Activated CD8-positive, alpha-beta memory T cell treated with anti-CD3 and anti-CD28 coated beads, Interleukin-2, amount 10 ng/mL, durations not matched to agents 7 days and 5 days (primary cell): ENCODE measurements at regions not wholly inside any gene's neighbourhood (a gene's known extent, or its start where the extent isn't known, plus 50 kb on each side); places are given as distances from the start of the nearest gene placed in this dataset.

ENCODE experiments used
- ATAC-seq: fragments of 150-1000 bp; cut with Tn5 transposase; one replicate; pipeline ENCODE4 v1.10.0; 2021; ENCODE audit warnings: moderate library complexity
- CTCF ChIA-PET: fragments of 350-600 bp; sonication (Branson Sonifier 250); formaldehyde crosslinking; loops from one replicate; lab custom pipeline; 2021; ENCODE audit warnings: antibody characterized with exemption; lab: Charles Lee
- DNase-seq: peaks from one replicate; pipeline ENCODE4 v3.0.0-alpha.2; 2020
- H3K27ac Mint-ChIP-seq: one replicate; pipeline ENCODE4 v1.8.0; 2021; ENCODE audit warnings: mild to moderate bottlenecking, mixed read lengths
- H3K27me3 Mint-ChIP-seq: one replicate; pipeline ENCODE4 v1.8.0; 2021; ENCODE audit warnings: mixed read lengths
- H3K36me3 Mint-ChIP-seq: one replicate; pipeline ENCODE4 v1.8.0; 2021; ENCODE audit warnings: mild to moderate bottlenecking, mixed read lengths
- H3K4me1 Mint-ChIP-seq: one replicate; pipeline ENCODE4 v1.8.0; 2021; ENCODE audit warnings: mixed read lengths
- H3K4me3 Mint-ChIP-seq: one replicate; pipeline ENCODE4 v1.8.0; 2021; ENCODE audit warnings: mild to moderate bottlenecking, moderate library complexity, mixed read lengths
- H3K9me3 Mint-ChIP-seq: one replicate; pipeline ENCODE4 v1.8.0; 2022; ENCODE audit warnings: low read depth, mixed read lengths

DNA sequence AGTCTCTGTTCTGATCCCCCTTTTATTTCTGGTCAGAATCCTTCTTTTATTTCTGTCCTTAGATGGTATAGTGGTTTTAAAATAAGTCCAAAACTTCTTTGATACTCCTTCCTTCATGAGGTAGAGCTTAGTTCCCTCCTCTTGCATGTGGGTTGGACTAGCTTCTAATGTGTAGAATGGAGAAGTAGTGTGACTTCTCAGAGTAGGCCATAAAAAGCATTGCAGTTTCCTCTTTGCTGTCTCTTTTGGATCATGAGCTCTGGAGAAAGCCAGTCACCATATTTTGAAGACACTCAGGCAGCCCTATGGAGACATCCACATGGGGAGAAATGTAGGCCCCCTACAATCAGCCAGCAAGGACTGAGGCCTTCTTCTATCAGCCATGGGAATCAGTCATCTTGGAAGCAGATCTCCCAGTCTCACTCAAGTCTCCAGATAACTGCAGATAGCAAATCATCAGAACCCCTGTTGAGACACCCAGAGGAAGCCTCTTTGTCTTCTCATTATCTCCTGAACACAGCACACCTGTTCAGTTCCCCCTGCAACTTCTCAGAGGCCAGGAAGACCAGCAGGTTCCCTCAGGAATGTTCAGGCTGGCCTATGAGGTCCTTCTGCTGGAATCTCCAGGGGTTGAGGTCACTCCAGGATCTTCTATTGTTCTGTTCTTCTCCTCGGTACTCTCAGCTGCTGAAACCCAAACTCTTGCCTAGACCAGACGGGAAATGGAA lies 511.9 kb upstream of the ZMIZ1 start:
- H3K4me1 Mint-ChIP-seq, result no peaks in the 10 kb centered on the region
- peaks cover 12% of the 10 kb centered on the region for H3K27me3 Mint-ChIP-seq
- no peaks in the 10 kb centered on the region for H3K36me3 Mint-ChIP-seq
- ATAC-seq (no peak), DNase-seq (no peak)
- CTCF ChIA-PET, result no interaction called here
- H3K4me3 Mint-ChIP-seq, result no peak overlapping the region
- no peak overlapping the region for H3K27ac Mint-ChIP-seq
- H3K9me3 Mint-ChIP-seq, result no peaks in the 10 kb centered on the region

GRCh38 chr10:78557433-78557925 lies 511.3 kb upstream of the ZMIZ1 start:
- DNase-seq (no peak), ATAC-seq (no peak)
- H3K27ac Mint-ChIP-seq, result no peak overlapping the region
- no peak overlapping the region for H3K4me3 Mint-ChIP-seq
- H3K4me1 Mint-ChIP-seq, result no peaks in the 10 kb centered on the region
- no peaks in the 10 kb centered on the region for H3K9me3 Mint-ChIP-seq
- peaks cover 17% of the 10 kb centered on the region for H3K27me3 Mint-ChIP-seq
- CTCF ChIA-PET, result no interaction called here
- H3K36me3 Mint-ChIP-seq, result no peaks in the 10 kb centered on the region

- DNase-seq (no peak), ATAC-seq (no peak)
- Mint-ChIP-seq H3K4me3 (no peak overlapping the region), H3K4me1 (no peaks in the 10 kb centered on the region), H3K36me3 (no peaks in the 10 kb centered on the region), H3K27ac (no peak overlapping the region), H3K9me3 (no peaks in the 10 kb centered on the region), H3K27me3 (peaks cover 17% of the 10 kb centered on the region)
- CTCF ChIA-PET, result interaction anchor here (0.6 to 1.1 kb wide), 2 partner anchors 10 to 530 kb away, joined by 3 to 4 read pairs; partner anchors contain the start of gene POLR3A
Measured at GRCh38 chr10:78559661-78560340, 509.0 kb upstream of the ZMIZ1 start.

DNA sequence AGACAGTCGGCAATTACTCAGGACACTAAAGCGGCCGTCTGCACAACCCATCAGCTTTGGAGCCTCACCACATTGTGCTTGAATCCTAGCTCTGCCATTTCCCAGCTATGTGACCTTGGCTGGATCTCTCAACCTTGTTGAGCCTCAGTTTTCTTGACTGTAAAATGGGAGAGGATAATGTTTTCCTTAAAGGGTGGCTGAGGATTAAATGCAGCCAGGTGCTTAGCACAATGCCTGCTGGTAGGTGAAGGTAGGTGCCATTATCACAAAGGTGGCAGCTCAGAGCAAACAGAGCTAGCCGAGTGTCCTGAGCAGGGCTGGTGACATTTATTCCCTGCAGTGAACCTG lies 508.5 kb upstream of the ZMIZ1 start:
- CTCF ChIA-PET, result interaction anchor here (0.6 to 1.1 kb wide), 2 partner anchors 11 to 531 kb away, joined by 3 to 4 read pairs; partner anchors contain the start of gene POLR3A
- no peaks in the 10 kb centered on the region for H3K4me1 Mint-ChIP-seq
- no peak for ATAC-seq

GRCh38 chr10:78563314-78563713 lies 505.5 kb upstream of the ZMIZ1 start:
- ATAC-seq (no peak), DNase-seq (no peak)
- H3K9me3 Mint-ChIP-seq, result no peaks in the 10 kb centered on the region
- peaks cover 13% of the 10 kb centered on the region for H3K27me3 Mint-ChIP-seq
- CTCF ChIA-PET, result no interaction called here
- no peaks in the 10 kb centered on the region for H3K36me3 Mint-ChIP-seq
- H3K4me3 Mint-ChIP-seq, result no peak overlapping the region
- H3K27ac Mint-ChIP-seq, result no peak overlapping the region
- H3K4me1 Mint-ChIP-seq, result no peaks in the 10 kb centered on the region

More for the DNA sequence above, 508.5 kb upstream of the ZMIZ1 start:
- DNase-seq, result no peak
- peaks cover 20% of the 10 kb centered on the region for H3K27me3 Mint-ChIP-seq
- H3K36me3 Mint-ChIP-seq, result no peaks in the 10 kb centered on the region
- H3K27ac Mint-ChIP-seq, result no peak overlapping the region
- H3K4me3 Mint-ChIP-seq, result no peak overlapping the region
- no peaks in the 10 kb centered on the region for H3K9me3 Mint-ChIP-seq

DNA sequence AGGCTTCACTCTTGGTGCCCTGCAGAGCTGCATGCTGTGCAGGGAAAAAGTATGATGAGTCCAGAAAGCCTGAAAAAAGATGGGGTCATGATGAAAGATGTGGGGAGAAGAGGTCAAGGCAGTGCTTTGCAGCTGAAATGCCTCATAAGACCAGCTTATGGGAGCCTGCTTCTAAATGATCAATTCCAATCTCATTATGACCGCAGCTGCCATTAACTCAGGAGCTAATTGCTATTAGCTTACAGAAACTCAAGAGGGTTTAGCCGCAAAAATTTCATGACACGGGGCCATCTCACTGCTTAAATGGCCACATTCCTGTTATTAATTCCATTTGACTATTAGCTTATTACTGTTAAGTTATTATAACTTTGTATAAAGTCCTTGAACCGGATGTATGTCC lies 502.9 kb upstream of the ZMIZ1 start:
- H3K27ac Mint-ChIP-seq, result no peak overlapping the region
- no peaks in the 10 kb centered on the region for H3K9me3 Mint-ChIP-seq
- H3K4me3 Mint-ChIP-seq, result no peak overlapping the region
- H3K27me3 Mint-ChIP-seq, result peaks cover 13% of the 10 kb centered on the region
- CTCF ChIA-PET, result no interaction called here
- no peaks in the 10 kb centered on the region for H3K4me1 Mint-ChIP-seq
- ATAC-seq, result no peak
- no peak for DNase-seq
- H3K36me3 Mint-ChIP-seq, result no peaks in the 10 kb centered on the region

DNA sequence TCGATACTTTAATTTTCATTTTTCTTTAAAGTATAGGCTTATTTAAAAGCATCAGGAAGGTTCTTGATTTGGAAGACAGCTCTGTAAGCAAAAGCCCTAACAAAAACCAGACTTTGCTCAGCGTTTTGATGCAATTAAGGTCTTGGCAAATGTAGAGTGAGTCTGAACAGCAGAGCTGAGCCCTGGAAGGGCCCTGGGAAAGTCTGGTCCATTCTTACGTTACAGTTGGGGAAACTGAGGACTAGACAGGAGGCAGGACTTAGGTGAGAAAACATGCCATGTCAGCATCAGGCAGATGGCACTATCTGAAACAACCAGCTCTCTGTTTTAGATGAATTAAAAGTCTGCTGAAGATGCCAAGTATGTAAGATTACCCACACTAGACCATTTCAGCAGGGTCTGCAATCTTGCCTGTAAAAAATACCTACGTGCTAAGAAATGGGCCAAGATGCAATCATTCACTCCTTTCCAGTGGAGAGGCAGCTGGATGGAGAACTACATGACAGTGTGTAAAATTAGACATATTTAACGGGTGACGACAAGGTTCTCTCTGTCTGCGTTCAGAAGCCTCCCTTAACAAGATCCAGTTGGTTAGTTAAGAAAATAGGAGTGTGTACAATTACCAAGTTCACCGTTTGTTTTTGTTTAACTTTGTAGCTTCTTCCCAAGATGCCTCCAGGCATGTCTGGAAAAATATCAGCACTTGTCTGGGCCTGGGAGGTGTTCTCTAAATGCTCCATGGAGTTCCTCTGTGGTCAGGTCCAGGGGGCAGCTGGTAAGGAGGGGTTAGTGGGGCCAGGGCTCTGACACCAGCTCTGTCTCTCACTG lies 502.3 kb upstream of the ZMIZ1 start:
- no peak overlapping the region for H3K4me3 Mint-ChIP-seq
- no peak for ATAC-seq
- no peak for DNase-seq
- peaks cover 13% of the 10 kb centered on the region for H3K27me3 Mint-ChIP-seq
- H3K9me3 Mint-ChIP-seq, result no peaks in the 10 kb centered on the region
- no peaks in the 10 kb centered on the region for H3K4me1 Mint-ChIP-seq
- no peaks in the 10 kb centered on the region for H3K36me3 Mint-ChIP-seq
- CTCF ChIA-PET, result no interaction called here
- no peak overlapping the region for H3K27ac Mint-ChIP-seq

DNA sequence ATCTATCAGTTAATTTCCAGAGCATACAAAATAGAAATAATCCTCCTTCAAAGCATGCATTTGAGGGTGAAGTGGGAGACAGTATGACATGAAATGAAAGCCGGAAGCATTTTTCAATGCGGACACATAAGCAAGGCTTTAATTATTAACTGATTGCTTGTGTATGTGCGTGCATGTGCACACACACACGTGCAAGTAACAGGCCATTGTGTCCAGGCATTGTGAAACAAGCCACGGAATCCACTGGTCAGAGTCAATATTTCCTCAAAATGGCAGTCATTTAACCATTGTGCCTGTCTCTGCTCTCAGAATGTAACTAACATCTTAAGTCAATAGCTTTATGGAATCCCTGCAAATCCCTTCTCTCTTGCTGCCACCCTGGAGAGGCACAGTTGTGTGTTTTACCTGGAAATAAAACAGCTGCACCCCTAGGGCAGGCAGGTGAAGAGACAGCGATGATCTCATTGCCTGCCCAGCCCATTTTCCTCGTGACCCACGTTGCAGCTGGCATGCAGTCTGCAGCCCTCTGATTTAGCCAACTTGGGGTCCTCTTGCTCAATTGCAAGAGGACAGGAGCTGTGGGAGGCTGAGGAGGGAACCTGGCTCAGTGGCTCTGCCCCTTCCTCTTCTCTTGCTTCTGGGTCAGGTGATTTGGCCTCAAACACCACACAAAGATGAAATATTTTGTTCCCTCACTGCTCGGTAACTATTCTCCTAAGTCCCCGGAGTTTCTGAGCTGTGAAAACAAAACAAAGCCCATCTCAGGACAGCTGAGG lies 500.9 kb upstream of the ZMIZ1 start:
- no peak overlapping the region for H3K27ac Mint-ChIP-seq
- no peaks in the 10 kb centered on the region for H3K9me3 Mint-ChIP-seq
- peaks cover 7% of the 10 kb centered on the region for H3K27me3 Mint-ChIP-seq
- H3K4me1 Mint-ChIP-seq, result no peaks in the 10 kb centered on the region
- H3K36me3 Mint-ChIP-seq, result no peaks in the 10 kb centered on the region
- ATAC-seq (no peak), DNase-seq (no peak)
- no peak overlapping the region for H3K4me3 Mint-ChIP-seq
- CTCF ChIA-PET, result no interaction called here

- Mint-ChIP-seq H3K9me3 (no peaks in the 10 kb centered on the region), H3K27me3 (peaks cover 7% of the 10 kb centered on the region), H3K27ac (no peak overlapping the region), H3K36me3 (no peaks in the 10 kb centered on the region), H3K4me1 (no peaks in the 10 kb centered on the region), H3K4me3 (no peak overlapping the region)
- ATAC-seq, result no peak
- CTCF ChIA-PET, result no interaction called here
- no peak for DNase-seq
Measured at GRCh38 chr10:78568620-78569019, 500.1 kb upstream of the ZMIZ1 start.

DNA sequence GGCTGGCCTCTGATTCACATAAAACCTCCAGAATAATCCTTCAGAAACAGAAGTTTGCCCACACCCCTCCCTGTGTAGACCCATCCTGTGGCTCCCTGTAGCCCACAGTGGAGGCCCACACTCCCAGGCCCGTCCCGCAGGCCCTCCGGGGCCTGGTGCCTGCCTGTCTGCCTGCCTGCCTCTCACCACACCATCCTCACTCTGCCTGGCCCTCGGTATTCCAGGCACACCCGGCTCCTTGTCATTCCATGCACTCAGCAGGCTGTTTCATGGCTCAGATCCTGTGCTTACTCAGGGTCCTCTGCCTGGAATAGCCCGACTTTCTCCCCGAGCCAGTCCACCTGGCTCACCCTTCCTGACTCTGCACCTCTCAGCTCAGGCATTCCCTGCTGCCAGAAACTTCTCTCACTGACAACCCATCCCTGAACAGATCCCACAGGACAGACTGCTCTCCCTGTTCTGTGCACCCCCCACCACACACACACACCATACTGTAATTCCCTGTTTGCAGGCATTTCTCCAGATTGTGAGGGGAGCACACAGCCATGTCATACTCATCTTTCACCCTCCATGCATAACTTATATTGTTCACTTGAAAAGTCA lies 498.0 kb upstream of the ZMIZ1 start:
- Mint-ChIP-seq H3K4me3 (no peak overlapping the region), H3K4me1 (no peaks in the 10 kb centered on the region), H3K36me3 (no peaks in the 10 kb centered on the region), H3K27ac (no peak overlapping the region), H3K27me3 (peaks cover 3% of the 10 kb centered on the region), H3K9me3 (no peaks in the 10 kb centered on the region)
- CTCF ChIA-PET, result no interaction called here
- ATAC-seq (no peak), DNase-seq (no peak)

DNA sequence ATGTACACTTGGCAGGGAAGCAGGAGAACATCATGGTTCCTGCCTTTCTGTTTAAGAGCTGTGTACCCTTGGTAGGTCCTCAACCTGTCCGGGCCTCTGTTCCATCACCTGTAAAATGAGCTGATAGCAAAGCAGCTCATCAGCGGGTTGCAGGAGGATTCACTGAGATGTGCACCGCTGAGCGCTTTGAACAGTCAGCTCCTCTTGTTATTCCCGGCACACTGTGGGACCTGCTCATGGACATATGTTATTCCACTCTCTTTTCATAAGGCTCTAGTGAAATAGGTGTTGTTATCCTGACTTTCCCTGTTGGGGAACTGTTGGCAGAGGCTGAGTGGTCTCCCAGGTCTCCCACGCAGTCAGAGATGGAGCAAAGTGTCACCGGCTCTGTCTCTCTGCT lies 497.5 kb upstream of the ZMIZ1 start:
- Mint-ChIP-seq H3K9me3 (no peaks in the 10 kb centered on the region), H3K27me3 (peaks cover 3% of the 10 kb centered on the region), H3K4me1 (no peaks in the 10 kb centered on the region), H3K4me3 (no peak overlapping the region), H3K36me3 (no peaks in the 10 kb centered on the region), H3K27ac (no peak overlapping the region)
- no peak for ATAC-seq
- no peak for DNase-seq
- CTCF ChIA-PET, result no interaction called here

DNA sequence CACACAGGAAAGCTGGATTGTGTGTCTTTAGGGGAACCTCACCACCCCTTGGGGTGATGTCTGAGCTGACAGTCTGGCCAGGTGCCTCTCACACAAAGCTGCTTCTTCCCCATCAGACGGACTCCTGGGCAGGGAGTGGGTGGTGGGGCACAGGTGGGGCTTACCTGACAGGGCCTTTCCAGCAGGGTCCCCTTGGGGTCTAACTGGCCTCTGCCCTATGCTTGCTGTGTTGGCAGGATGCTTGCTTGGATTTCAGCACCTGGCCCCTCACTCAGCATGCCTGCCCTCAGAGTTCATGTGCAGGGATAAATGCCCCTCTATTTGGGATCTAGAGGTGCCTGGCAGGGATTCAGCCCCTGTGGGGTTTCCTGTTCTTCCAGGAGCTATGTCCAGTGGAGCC lies 496.9 kb upstream of the ZMIZ1 start:
- ATAC-seq, result no peak
- no peak for DNase-seq
- no peak overlapping the region for H3K27ac Mint-ChIP-seq
- no peaks in the 10 kb centered on the region for H3K9me3 Mint-ChIP-seq
- CTCF ChIA-PET, result no interaction called here
- no peaks in the 10 kb centered on the region for H3K36me3 Mint-ChIP-seq
- H3K4me3 Mint-ChIP-seq, result no peak overlapping the region
- no peaks in the 10 kb centered on the region for H3K4me1 Mint-ChIP-seq
- H3K27me3 Mint-ChIP-seq, result peaks cover 3% of the 10 kb centered on the region

DNA sequence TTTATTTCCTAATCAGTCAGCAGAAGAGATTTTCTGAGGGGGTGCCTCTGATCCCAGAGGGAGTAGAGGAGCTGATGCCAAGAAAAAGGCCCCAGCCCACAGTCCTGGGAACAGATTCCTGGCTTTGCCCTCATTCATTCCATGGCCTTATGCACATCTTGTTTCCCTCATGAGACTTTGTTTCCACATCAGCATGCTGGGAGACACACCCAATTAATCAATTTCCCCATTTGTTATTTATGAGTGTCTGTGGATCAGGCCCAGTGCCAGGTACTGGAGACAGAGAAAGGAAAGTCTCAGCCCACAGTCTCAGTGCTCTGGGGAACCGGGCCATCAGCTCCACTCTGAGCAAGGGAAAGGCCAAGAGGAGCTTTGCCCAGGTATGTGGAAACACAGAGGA lies 496.2 kb upstream of the ZMIZ1 start:
- H3K27ac Mint-ChIP-seq, result no peak overlapping the region
- ATAC-seq (no peak), DNase-seq (no peak)
- H3K4me3 Mint-ChIP-seq, result no peak overlapping the region
- CTCF ChIA-PET, result no interaction called here
- H3K36me3 Mint-ChIP-seq, result no peaks in the 10 kb centered on the region
- no peaks in the 10 kb centered on the region for H3K4me1 Mint-ChIP-seq
- H3K27me3 Mint-ChIP-seq, result no peaks in the 10 kb centered on the region
- H3K9me3 Mint-ChIP-seq, result no peaks in the 10 kb centered on the region
